NCI-H187 (cell line): ENCODE measurements at regions not wholly inside any gene's neighbourhood (a gene's known extent, or its start where the extent isn't known, plus 50 kb on each side); places are given as distances from the start of the nearest gene placed in this dataset.

Experiments used
- DNase-seq, 2 experiments: peaks; one replicate each; lab custom pipeline; 2025; lab: John Stamatoyannopoulos, UW

DNA sequence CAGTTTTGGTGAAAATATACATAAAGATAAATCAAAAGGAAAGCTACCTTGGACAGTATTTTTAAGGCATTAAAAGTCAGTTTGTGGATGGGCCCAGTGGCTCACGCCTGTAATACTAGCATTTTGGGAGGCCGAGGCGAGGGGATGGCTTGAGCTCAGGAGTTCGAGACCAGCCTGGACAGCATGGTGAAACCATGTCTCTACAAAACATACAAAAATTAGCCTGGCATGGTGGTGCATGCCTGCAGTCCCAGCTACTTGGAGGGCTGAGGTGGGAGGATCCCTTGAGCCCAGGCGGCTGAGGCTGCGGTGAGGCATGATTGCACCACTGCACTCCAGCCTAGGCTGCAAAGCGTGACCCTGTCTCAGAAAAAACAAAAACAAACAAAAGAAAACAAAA, 1253.8 kb downstream of the MRPL39 start:
- no peak for DNase-seq

DNA sequence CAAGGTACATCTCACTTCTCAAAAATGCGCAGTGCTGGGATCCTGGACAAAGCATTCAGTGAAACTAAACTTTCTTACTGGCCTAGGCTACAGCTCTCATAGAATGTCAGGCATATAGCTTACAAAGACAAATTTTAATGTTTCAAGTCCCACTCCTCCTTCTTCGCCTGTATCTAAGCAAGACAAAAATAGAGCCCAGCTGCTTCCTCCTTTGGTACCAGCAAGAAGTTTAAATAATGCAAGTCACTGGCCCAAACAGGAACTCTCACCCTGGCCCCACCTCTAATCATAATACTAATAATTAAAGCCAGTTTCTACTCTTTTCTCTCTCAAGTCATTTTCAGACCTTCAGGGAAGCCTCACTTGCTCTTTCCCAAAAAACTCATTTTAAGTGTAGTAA, 1267.9 kb downstream of the MRPL39 start:
- DNase-seq: no peak

DNA sequence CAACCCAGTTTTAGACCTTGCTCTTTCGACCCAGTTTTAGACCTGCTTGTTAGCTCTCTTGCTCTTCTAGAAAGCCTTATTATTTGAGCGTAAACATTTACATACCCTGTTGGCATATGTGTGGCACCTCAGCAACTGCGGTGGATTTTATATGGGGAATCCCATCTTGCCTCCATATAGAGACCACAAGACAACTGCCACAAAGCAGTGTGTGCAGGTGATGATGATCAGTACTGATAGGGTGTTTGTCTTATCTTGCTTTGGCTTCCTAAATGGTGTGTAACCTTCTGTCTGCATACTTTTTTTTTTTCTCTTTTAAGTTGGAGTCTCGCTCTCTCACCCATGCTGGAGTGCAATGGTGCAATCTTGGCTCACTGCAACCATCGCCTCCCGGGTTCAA, 1270.8 kb downstream of the MRPL39 start:
- no peak for DNase-seq

DNA sequence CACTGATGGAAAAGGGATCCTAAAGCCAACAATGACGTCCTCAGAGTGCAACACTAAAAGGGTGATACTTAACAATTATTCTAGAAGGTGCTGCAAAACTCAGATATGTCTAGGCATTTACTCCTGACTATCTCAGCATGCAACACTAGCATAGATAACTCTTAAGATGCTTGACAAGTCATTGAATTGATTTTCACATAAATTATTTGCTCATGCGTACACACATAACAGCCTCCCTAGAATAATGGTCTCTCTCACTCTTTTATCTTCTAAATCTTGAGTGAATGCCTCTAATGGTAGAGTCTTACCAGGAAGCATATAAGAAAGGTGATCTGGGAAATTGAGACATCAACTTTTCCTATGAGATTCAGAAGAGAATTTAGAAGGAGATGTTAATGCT, 1283.7 kb downstream of the MRPL39 start:
- DNase-seq: no peak

DNA sequence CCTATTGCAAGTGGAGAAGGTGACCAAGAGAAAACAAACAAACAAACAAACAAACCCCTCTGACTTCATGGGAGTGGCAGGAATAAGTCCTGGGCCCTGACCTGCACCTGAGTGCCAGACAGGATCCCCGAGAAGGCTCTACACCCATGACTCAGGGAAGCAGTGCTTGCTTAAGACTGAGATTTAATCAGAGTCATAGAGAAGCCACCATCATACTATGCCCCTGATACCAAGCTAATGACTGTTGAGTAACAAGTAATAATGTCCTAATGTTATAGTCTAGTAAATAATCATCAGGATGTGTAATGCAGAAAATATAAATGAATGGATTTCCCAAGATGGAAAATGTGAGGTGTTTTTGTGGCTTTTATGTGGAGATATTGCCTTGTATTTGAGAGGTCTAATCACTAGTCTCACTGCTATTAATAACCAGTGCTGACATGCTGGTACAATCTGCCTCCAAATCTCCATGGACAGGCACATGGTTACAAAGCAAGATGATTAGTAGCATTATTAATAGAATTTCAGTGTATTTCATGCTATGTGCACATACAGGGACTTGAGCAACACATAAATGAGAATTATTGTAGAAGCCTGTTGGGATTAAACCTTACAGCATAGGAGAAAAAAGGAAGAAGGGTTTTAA, 1290.9 kb downstream of the MRPL39 start:
- DNase-seq: no peak

DNA sequence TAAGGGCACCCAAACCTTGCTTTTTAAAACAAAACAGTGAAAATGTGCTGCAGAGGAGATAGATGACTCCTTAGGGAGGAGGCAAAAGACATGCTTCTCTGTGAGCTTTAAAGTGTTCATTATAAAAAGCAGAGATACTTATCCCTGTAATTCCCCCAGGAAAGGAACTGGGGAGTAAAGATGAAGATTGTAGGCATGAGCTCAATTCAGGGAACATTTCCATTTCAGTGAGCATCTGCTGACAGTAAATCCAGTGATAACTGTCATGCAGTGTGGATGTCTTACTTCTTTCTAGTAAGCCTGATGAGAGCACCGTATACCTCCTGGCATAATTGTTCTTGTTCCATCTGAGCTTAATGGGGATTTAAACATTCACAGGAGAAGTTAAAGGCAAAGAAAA, 1296.5 kb downstream of the MRPL39 start:
- no peak for DNase-seq

DNA sequence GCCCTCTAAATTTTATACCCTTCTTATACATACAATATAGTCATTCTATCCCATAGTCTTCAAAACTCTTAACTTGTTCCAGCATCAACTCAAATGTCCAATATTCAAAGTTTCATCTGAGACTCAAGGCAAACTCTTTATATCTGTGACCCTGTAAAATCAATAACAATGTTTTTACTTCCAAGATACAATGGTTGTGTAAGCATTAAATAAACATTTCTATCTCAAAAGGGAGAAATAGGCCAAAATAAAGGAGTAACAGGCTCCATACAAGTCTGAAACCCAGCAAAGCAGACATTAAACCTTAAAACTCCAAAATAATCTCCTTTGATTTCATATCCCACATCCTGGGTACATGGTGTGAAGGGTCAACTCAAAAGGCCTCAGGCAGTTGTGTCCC, 1299.1 kb downstream of the MRPL39 start:
- no peak for DNase-seq

DNA sequence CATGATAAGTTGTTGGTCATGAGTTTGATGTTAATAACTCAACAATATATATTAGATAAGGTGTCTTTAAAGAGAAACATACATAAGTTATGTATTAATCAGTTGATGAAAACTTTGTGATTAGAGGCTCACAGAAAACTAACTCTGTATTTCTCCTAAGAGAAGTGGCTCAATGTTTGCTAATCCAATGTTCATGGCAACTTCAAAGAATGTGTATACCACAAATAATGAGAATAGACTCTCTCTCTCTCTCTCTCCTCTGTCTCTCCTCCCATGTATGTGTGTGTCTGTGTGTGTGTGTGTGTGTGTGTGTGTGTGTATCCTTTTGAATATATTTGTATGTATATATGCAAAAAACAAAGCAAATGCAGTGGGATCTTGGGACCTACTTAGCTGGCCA, 1304.9 kb downstream of the MRPL39 start:
- DNase-seq: no peak

DNA sequence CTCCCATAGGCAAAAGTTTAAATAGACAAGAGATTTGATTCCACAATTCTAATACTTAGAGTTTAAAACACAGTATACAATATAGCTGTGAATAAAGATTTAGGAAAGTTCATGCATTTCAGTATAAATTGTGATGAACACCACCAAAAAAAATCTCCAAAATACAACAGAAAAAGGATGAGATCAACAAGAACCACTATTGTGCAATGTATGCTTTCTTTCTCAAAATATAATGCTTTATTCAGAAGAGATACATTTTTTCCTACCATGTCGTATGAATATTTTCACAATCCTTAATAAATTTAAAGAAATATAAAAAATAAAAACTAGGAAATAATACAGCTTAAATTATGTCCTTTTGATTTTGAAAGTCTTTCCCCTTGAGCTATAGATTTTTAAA, 1309.2 kb downstream of the MRPL39 start:
- no peak for DNase-seq

DNA sequence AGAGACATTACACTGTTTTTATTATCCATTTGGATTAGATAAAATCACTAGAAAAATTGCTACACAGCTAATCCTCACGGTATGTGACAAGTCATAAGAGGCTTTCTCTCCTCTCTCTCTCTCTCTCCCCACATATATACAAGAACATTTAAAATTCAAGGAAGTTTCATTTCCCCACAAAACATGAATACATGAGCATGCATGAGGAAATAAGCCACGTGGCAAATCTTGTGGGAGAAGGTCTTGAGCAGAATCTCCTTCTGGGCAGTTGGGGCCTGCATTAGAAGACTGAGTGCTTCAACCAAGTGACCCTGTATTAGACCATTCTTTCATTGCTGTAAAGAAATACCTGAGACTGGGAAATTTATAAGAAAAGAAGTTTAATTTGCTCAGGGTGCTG, 1313.1 kb downstream of the MRPL39 start:
- no peak for DNase-seq

DNA sequence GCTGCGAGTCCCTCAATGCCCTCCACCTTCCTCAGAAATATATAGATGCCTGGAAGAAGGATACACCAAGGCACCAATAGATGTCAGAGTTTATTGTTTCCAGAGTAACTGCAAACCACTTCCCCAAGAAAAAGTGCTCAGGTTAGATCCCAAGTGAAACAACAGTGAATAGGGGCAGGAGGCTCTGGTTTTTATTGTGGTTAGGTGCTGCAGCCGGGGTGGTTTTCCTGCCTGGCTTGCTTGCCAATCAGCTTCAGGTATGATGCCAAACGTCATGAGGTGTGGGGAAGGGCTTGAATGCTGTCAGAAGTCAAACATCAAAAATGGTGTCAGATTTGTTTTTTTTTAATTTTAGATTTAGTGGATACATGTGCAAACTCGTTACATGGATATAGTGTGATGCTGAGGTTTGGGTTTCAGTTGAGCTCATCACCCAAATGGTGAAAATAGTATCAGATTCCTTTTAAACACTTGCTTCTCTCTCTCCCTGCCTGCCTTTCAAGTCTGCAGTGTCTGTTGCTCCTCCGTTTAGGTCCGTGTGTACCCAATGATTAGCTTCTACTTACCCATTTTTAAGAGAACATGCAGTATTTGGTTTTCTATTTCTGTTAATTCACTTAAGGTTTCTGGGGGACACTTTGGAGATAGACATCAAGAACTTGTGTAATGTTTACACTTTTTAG, 1317.0 kb downstream of the MRPL39 start:
- DNase-seq: no peak

DNA sequence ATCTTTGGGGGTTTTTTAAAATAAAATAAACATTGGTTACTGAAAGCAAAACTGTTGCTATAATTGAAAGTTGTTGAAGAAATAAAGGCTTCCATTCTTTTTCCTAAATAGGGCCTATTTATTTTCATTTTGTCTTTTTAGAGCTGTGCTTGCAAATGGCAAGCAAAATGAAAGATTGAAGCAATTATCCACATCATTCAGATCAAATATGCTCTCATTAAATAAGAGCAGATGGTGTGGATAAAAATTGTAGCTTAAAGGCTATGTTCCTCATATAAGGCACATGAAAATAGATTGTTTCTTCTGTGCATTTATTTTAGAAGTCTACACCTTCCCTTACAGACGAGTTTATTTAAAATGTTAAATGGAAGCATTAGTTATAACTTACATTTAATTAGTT, 1317.7 kb downstream of the MRPL39 start:
- DNase-seq: no peak

DNA sequence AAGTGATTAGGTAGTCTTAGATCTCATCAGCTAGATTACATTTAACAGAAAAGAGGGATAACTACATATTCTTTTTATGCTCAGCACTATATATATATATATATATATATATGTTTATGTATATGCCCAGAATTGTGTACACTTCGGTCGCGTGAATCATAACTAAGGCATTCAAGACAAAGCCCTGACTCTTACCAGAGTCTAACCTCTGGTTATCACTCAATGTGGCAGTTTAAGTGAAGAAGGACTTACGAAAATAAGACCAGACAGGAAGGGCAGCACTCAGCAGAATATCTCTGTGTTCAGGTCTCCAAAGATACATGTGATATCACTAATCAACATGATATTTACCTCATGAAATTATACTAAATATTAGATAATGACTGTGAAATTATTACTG, 1326.7 kb downstream of the MRPL39 start:
- no peak for DNase-seq

DNA sequence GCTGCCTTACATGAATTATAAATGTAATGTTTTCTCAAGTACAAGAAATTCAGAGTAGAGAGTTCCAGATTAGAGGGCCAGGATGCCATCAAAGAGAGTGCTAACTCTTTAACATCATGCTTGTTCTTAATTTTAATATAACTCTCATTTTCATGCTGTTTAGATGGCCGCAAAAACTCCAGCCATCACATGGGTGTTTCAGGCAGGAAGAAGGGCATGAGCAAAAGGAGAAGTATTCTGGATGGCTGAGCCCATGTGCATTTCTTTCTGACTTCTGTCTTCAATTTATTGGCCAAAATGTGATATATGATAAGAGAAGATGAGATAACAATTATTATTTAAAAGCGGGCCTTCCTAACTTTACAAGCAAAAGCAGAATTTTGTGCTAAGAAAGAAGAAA, 1328.6 kb downstream of the MRPL39 start:
- DNase-seq: no peak

DNA sequence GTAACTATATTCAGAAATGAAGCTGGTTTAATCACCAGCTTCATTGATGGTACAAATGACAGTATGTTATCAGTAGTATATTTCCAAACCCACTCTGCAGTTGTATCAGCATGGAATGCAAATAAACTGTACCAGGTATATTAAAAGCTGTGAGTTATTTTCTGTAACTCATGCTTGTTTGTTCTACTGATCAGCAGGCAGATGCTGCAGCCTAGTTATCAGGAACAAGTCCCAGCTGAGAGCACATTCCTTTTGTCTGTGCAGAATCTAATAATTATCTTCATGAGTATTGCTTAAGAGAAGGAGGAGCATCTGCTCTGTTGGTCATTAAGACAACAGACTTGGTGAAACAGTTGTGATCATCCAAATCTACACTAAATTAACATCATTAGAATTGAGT, 1331.1 kb downstream of the MRPL39 start:
- DNase-seq: no peak

DNA sequence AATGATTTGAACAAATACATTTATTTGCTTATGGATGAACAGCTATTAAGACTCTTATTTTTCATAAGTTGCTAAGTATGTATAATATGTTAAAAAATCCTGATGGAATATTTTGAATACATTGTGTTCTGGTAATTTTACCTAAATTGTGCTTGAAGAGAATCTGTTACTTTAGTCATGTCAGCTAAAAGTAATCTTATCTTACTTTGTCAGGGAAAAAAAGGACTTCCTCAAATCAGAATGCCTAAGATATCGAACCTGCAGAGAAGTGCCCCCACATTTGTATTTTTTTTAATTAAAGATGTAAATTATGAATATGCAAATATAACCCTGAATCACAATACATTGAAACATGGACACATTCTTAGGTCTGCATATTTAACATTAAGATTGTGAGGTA, 1331.7 kb downstream of the MRPL39 start:
- DNase-seq: no peak

DNA sequence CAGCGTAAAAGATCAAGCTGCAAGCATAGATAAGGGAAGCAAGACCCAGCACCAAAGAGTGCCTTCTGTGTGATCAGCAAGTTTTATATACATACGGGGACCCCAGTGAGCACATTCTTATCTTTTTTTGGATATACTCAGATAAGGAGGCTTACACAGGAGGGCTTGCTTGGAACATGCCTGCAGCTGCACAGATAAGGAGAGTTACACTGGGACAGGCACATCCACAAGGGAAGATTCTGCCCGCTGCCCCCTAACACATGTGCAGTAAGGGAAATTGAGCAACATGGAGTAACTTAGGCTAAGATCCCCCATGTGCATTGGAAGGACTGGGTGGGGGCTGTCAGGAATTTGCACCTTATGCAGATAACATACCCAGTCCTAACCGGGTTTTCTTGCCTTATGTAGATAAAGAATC, 1334.8 kb downstream of the MRPL39 start:
- DNase-seq: no peak

DNA sequence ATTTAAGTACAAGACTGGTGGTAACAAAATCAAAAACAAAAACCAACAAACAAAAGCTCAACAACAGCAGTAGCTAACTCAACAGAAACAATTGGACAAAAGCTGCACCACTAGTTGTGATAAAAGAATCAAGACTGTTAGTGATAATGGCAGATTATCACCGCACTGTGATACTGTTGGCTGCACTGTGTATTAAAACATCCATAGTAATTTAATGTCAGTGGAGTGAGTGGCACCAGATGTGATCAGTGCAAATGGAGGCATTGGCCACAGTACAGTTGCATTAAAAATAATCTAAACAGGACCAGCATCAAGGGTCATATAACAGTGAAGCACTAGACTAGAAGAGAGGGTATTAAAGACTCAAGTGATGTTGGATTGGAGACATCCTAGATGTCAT, 1341.3 kb downstream of the MRPL39 start:
- no peak for DNase-seq

DNA sequence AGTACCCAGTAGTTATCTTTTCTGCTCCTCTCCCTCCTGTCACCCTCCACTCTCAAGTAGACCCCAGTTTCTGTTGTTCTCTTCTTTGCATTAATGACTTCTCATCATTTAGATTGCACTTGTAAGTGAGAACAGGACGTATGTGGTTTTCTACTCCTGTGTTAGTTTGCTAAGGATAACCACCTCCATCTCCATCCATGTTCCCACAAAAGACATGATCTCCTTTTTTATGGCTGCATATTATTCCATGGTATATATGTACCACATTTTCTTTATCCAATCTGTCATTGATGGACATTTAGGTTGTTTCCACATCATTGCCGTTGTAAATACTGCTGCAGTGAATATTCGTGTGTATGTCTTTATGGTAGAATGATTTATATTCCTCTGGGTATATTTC, 1346.5 kb downstream of the MRPL39 start:
- no peak for DNase-seq

DNA sequence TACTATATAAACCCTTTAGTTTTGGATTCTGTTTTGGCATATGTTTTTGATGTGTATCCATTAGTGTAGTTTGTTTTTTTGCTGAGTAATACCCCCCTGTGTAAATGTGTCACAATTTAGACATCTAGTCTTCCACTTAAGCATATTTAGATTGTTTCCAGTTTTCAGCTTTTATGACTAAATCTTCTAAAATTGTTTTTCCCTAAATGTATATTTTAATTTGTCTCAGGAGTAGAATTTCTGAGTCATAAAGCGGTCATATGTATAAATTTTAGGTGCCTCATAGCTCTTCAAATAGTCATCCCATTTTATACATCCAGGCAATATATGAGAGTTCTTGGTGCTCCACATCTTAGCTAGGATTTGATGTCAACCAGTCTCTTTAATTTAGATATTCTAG, 1348.0 kb downstream of the MRPL39 start:
- DNase-seq: no peak

DNA sequence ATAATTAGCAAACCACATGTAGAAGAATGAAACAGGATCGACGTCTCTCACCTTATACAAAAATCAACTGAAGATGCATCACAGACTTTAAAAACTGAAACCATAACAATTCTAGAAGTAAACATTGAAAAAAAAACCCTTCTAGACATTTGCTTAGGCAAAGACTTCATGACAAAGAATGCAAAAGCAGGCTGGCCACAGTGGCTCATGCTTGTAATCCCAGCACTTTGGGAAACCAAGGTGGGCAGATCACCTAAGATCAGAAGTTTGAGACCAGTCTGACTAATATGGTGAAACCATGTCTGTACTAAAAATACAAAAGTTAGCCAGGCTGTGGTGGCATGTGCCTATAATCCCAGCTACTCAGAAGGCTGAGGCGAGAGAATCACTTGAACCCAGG, 1351.7 kb downstream of the MRPL39 start:
- no peak for DNase-seq

DNA sequence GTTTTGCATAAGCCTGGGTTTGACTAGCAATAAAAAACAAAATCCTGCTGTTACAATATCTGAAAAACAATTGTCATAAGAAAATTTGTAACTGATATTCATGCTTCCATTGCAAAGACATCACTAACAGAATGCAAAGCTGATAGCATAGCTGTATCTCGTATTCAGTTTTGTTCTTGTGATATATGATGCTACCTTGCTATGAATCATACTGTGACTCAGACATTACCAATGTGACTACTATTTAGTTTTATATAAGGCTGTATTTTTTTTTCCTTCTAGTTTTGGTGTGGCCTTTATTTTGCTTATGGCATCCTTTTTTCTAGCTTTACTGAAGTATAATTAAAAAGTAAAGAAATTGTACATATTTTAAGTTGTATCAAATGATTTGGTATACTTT, 1381.8 kb downstream of the MRPL39 start:
- no peak for DNase-seq

DNA sequence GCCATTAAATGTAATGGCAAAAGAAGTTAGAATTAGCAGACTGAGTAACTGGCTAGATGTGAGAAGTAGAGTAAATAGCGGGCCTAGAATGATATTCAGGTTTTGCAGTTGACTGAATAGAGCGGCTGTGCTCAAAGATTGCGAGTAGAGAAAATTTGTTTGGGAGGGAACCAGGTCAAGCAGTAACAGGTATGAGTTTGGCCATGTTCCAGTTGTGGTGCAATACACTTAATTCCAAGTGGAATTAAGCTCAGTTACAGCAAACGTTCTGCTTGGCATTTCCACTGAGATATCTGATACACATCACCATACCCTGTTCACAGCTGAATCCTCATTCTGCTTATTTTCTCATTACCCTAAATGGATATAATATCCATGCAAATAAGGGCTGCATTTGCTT, 1382.9 kb downstream of the MRPL39 start:
- no peak for DNase-seq

DNA sequence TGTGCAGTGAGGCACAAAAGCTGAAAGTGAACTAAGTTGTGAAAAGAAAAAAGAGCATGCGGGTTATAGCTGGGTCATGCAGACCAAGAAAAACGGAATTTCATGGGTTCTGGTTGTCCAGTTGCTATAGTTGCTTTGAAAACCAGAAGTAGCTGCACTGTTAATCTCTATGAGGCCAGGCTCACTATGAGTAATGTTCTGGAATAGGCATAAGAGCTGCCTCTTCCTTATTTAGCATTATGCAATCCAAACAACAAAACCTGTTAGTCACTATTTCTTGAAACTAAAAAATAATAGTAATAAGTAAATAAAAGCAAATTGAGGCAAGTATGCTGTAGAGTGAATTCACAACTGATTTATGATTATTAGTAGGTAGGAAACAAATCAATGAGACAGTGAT, 1383.7 kb downstream of the MRPL39 start:
- no peak for DNase-seq
